ENCODE measurements at regions not wholly inside any gene's neighbourhood (a gene's known extent, or its start where the extent isn't known, plus 50 kb on each side); places are given as distances from the start of the nearest gene placed in this dataset.
A peak's percentile ranks its signal among the peaks of the same experiment; 100 is the strongest.

- DNase-seq: no peak
- H3K27me3 Mint-ChIP-seq (ENCODE audit: low read depth, poor library complexity): peaks cover 2% of the 10 kb centered on the region
- H3K36me3 Mint-ChIP-seq (ENCODE audit: low read depth): no peaks in the 10 kb centered on the region
- no peak for TF ChIP-seq CTCF (IDR thresholded peaks at IDR 0.05)
- no peak overlapping the region for H3K27ac Mint-ChIP-seq
- H3K4me1 Mint-ChIP-seq: peaks cover 54% of the 10 kb centered on the region
- no peak overlapping the region for H3K4me3 Mint-ChIP-seq
- no peaks in the 10 kb centered on the region for H3K9me3 Mint-ChIP-seq
Observed at GRCh38 chr2:67880291-67880761, 182.5 kb downstream of the C1D start.

- H3K27me3 Mint-ChIP-seq (ENCODE audit: low read depth, poor library complexity): peaks cover 2% of the 10 kb centered on the region
- H3K4me3 Mint-ChIP-seq: no peak overlapping the region
- H3K4me1 Mint-ChIP-seq: peaks cover 56% of the 10 kb centered on the region
- no peak for DNase-seq
- H3K36me3 Mint-ChIP-seq (ENCODE audit: low read depth): no peaks in the 10 kb centered on the region
- TF ChIP-seq CTCF (IDR thresholded peaks at IDR 0.05): no peak
- no peaks in the 10 kb centered on the region for H3K9me3 Mint-ChIP-seq
- peak overlapping the region; percentile 45 for H3K27ac Mint-ChIP-seq
Observed at GRCh38 chr2:67881816-67882215, 181.0 kb downstream of the C1D start.

GRCh38 chr2:67883316-67884087 is 179.3 kb downstream of the C1D start:
- DNase-seq: no peak
- Mint-ChIP-seq H3K27ac (peak overlapping the region; percentile 79), H3K9me3 (no peaks in the 10 kb centered on the region), H3K4me1 (peaks cover 62% of the 10 kb centered on the region), H3K4me3 (no peak overlapping the region), H3K27me3 (ENCODE audit: low read depth, poor library complexity) (peaks cover under 1% of the 10 kb centered on the region), H3K36me3 (ENCODE audit: low read depth) (no peaks in the 10 kb centered on the region)
- TF ChIP-seq CTCF (IDR thresholded peaks at IDR 0.05): no peak

GRCh38 chr2:67888351-67889005 is 174.3 kb downstream of the C1D start:
- Mint-ChIP-seq H3K27me3 (ENCODE audit: low read depth, poor library complexity) (no peaks in the 10 kb centered on the region), H3K27ac (no peak overlapping the region), H3K4me1 (peaks cover 50% of the 10 kb centered on the region), H3K4me3 (no peak overlapping the region), H3K9me3 (no peaks in the 10 kb centered on the region), H3K36me3 (ENCODE audit: low read depth) (no peaks in the 10 kb centered on the region)
- TF ChIP-seq CTCF (IDR thresholded peaks at IDR 0.05): no peak
- DNase-seq: no peak

GRCh38 chr2:67889056-67889455 is 173.7 kb downstream of the C1D start:
- Mint-ChIP-seq H3K36me3 (ENCODE audit: low read depth) (peaks cover 4% of the 10 kb centered on the region), H3K9me3 (peaks cover 2% of the 10 kb centered on the region), H3K27ac (no peak overlapping the region), H3K4me3 (no peak overlapping the region), H3K27me3 (ENCODE audit: low read depth, poor library complexity) (no peaks in the 10 kb centered on the region), H3K4me1 (peaks cover 50% of the 10 kb centered on the region)
- no peak for DNase-seq
- no peak for TF ChIP-seq CTCF (IDR thresholded peaks at IDR 0.05)

Data from nephron progenitor cell (in vitro differentiated cells).